Hematopoietic multipotent progenitor cell treated with erythropoietin and hydrocortisone succinate and interleukin-3 and kit ligand, for 17 days (in vitro differentiated cells): ENCODE measurements at regions not wholly inside any gene's neighbourhood (a gene's known extent, or its start where the extent isn't known, plus 50 kb on each side); places are given as distances from the start of the nearest gene placed in this dataset.

Experiments
- DNase-seq: peaks from one replicate; pipeline ENCODE4 v3.0.0-alpha.2; 2015; ENCODE audit warnings: low spot score

GRCh38 chr6:25012657-25013056 lies 76.9 kb upstream of the RIPOR2 start:
- no peak for DNase-seq

DNA sequence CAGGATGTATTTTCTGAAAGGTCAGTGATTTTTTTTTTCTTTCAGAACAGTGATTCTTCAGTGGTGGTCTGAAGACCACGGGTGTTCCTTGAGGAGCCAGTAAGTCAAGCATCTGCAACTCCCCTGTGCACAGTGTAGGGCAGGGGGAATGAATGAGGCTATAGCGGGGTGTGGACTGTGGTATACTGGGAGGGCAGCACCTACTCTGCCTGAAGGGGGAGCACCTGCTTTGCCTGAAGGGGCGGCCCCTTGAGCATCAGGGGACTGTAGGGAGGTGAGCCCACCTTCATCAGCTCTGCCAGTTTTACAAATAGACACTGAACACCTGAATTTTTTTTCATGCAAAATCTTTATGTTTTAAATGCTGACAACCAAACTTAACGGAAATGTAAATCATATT lies 77.5 kb upstream of the RIPOR2 start:
- no peak for DNase-seq

DNA sequence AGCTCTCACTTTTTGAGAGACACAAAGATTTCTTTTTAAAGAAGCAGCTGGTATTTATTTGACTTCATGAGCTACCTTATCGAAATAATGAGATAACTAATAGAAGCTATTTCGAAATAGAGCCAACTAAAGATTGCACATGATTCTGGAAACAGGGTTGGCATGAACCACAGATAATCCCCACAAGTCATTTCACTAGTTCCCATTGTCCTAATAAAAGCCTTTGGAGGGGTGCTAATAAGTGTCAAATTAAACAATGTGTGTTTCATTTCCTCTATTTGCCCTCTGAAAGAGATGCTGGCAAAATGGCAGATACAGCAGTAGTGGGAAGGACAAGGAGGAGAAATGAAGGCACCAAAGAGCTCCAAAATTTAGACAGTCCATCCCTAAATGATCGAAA lies 78.6 kb upstream of the RIPOR2 start:
- DNase-seq = no peak

GRCh38 chr6:25014791-25015560 lies 79.2 kb upstream of the RIPOR2 start:
- DNase-seq = no peak

GRCh38 chr6:25016014-25016720 lies 80.4 kb upstream of the RIPOR2 start:
- DNase-seq = no peak

- no peak for DNase-seq
Observed at GRCh38 chr6:25017486-25017885, 81.7 kb upstream of the RIPOR2 start.

DNA sequence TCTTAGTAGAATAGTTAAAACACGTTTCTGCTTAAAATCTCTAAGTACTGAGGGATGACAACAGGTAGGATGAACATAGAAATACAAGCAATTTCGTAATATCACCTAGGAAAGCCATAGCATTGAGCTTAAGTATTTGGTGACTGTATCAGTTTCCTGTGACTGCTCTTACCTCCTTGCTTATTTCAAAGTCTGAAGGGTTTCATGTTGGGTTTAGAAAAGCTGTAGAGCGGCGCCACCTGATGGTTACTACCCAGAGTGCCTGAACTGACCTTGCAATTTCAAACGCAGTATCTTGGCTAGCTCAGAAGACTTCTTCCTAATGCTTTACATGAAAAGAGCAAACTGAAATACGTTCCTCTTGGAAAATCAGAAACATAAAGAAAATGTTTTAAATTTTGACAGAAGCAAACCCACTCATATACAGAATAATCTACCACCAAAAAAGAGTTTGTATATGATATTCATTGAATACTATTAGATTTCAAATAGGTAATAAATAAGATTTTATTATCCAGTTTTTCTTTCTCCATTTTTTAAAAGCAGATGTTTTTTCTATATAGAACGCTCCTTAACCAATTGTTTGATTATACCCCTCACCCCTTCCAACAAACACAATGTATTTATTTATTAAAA lies 82.3 kb upstream of the RIPOR2 start:
- peak; percentile 50 for DNase-seq

- no peak for DNase-seq
Observed at GRCh38 chr6:25018568-25018954, 82.8 kb upstream of the RIPOR2 start.

- no peak for DNase-seq
Observed at GRCh38 chr6:25022140-25022553, 86.4 kb upstream of the RIPOR2 start.

GRCh38 chr6:25023781-25024180 lies 88.0 kb upstream of the RIPOR2 start:
- DNase-seq = no peak

DNA sequence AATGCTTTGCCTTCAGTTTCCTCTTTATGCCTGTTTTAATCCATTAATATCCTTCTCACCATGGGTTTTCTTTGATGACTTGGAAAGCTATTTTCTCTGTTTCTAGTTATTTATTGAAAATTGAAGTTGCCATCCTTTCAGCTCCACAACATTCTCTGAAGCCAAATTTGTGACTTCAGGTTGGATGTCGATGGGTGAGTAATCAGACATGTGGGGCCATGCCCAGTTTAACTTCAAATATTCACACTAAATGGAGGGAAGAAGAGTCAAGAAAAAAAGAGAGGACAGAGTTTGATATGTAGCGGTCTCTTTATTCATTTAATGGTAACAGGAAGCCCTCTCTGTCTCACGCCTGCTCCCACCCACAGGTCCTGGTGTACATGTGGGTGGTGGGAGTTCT lies 89.1 kb upstream of the RIPOR2 start:
- DNase-seq = no peak

- DNase-seq = no peak
Observed at GRCh38 chr6:25025248-25025918, 89.6 kb upstream of the RIPOR2 start.

GRCh38 chr6:25025919-25026301 lies 90.2 kb upstream of the RIPOR2 start:
- DNase-seq = no peak

- no peak for DNase-seq
Observed at GRCh38 chr6:25026723-25027122, 91.0 kb upstream of the RIPOR2 start.

DNA sequence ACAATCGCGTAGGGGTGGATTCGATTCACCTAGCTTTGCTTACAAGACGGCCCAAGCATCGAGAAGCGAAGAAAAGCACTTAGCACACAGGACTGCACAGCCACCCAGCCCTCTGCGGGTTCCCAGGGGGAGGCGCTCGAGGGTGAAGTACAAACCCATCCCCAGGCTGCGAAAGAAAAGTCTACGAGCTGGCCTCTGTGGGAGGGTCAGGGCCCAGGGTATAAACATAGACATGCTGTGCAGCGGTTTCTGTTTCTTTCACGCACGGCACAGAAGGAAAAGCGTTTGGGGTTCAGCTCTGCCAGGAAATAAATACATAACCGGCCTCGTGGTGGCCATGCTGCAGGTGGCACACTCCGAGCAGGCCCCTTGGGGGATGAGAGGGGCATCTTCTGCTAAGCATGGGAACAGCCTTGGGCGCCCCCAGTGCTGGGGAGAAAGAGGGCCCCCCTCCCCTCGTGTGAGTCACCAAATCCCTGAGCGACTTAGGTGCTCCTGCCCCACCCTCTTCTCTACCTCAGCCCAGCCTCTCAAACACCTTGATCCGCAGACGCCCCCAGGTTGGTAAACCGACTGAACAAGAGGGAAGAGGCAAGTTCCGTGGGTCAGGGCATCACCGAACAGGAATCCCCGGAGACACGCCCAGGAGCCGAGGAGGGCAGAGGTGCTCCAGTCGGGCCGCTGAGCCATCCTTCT lies 91.6 kb upstream of the RIPOR2 start:
- no peak for DNase-seq

GRCh38 chr6:25028328-25028727 lies 92.6 kb upstream of the RIPOR2 start:
- DNase-seq = no peak

GRCh38 chr6:25032934-25033333 lies 97.2 kb upstream of the RIPOR2 start:
- DNase-seq = no peak

DNA sequence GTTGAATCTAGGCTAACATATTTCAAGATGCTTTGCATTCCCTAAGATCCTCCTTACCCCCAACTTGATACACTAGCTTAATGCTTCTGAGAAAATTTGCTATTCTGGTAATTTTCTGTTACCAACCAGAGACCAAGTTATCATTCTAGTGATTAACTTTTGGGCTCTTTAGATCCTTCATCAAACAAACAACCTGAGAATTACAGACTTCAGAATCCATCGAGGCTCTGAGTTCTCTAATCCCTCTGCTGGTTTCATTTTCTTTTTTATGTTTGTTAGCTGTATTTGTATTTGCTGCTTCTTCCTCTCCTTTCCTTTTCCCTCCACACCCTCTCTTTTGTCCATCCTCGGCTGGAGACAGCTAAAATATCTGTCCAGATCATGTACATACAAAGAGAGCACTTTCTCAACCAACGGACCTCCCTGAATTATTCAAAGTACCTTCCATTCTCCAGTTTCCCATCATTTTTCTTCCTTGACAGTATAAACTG lies 98.7 kb upstream of the RIPOR2 start:
- DNase-seq = peak; percentile 33

- no peak for DNase-seq
Observed at GRCh38 chr6:25035174-25035511, 99.4 kb upstream of the RIPOR2 start.

DNA sequence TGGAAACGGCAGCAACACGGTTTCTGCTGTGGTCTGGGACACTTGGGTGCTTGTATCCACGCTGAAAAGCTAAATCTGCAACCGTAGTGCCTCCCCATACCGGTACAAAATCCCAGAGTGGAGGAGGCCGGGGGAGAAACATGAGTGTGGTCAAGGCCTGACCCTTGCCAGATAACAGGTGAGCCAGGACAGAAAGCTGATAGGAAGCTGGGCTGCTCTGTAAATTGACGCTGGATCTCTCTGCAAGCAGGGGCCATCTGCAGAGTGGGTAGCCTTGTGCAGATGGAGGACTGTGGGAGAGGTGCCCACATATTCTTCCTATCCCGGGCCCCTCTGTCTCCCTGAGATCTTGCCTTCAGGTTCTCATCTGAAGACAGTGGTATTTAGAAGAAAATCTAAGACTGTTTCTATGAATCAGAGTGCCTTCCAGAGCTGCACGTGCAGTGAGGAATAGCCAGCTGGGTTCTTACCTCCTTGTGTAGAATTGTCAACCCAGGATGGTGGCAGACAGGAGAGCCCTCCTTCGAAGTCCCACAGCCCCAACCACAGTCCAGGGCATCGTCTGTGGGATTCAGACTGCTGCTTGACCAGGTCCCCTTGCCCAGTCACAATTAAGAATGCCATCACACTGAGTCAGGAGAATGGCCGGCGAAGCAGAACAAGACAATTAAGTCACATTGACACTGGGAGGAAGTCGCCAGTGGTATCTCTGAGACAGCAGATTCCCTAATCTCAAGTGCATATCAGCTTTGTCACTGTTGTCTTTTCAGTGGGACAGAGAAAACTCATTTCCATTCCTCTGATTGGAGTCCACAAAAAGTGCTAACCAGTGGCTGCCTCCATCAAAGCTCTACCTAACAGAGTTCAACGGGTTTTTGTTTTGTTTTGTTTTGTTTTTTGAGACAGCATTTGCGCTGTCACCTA lies 100.0 kb upstream of the RIPOR2 start:
- DNase-seq = peak; percentile 60

DNA sequence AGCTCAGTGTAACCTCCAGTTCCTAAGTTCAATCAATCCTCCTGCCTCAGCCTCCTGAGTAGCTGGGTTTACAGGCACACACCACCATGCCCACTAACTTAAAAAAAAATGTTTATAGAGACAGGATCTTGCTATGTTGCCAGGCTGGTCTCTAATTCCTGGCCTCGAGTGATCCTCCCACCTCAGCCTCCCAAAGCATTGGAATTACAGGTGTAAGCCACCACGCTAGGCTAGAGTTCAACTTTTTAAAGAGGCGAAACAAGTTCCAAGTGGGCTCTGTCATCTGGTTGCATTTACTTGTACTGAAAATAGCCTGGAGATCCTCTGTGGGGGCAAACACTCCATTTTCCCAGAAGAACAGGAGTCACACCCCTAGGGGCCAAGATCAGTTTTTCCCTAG lies 100.7 kb upstream of the RIPOR2 start:
- no peak for DNase-seq
